Smooth muscle cell (in vitro differentiated cells): ENCODE measurements at regions not wholly inside any gene's neighbourhood (a gene's known extent, or its start where the extent isn't known, plus 50 kb on each side); places are given as distances from the start of the nearest gene placed in this dataset.
A peak's percentile ranks its signal among the peaks of the same experiment; 100 is the strongest.

ENCODE experiments used
- DNase-seq: peaks from one replicate; lab custom pipeline; 2025; ENCODE audit not compliant: unreplicated experiment; lab: John Stamatoyannopoulos, UW
- H2AFZ ChIP-seq: fragments of 200-600 bp; sonication (generic); 2 replicates; pipeline ENCODE4 v1.6.0; 2016; ENCODE audit warnings: antibody characterized with exemption, low read depth, mild to moderate bottlenecking
- H3F3A ChIP-seq: fragments of 200-600 bp; sonication (generic); 2 replicates; pipeline ENCODE4 v1.6.0; 2017; ENCODE audit warnings: antibody characterized with exemption, low read depth
- H3K27ac ChIP-seq: fragments of 200-600 bp; sonication (generic); 2 replicates; pipeline ENCODE4 v1.5.1; 2016; ENCODE audit warnings: low read depth, mild to moderate bottlenecking
- H3K27me3 ChIP-seq: fragments of 200-600 bp; sonication (generic); 2 replicates; pipeline ENCODE4 v1.6.1; 2016; ENCODE audit warnings: low read depth, mild to moderate bottlenecking
- H3K36me3 ChIP-seq: fragments of 200-600 bp; sonication (generic); 2 replicates; pipeline ENCODE4 v1.5.1; 2016; ENCODE audit warnings: low read depth
- H3K4me1 ChIP-seq: fragments of 200-600 bp; sonication (generic); 2 replicates; pipeline ENCODE4 v1.5.1; 2016; ENCODE audit warnings: low read depth
- H3K4me2 ChIP-seq: fragments of 200-600 bp; sonication (generic); 2 replicates; pipeline ENCODE4 v1.6.0; 2016; ENCODE audit warnings: mild to moderate bottlenecking
- H3K4me3 ChIP-seq: fragments of 200-600 bp; sonication (generic); 2 replicates; pipeline ENCODE4 v1.5.1; 2016; ENCODE audit warnings: mild to moderate bottlenecking
- H3K79me2 ChIP-seq: fragments of 200-600 bp; sonication (generic); 2 replicates; pipeline ENCODE4 v1.6.0; 2016; ENCODE audit warnings: low read depth, mild to moderate bottlenecking
- H3K9ac ChIP-seq: fragments of 200-600 bp; sonication (generic); 2 replicates; pipeline ENCODE4 v1.6.0; 2016; ENCODE audit warnings: low read depth
- H3K9me3 ChIP-seq: fragments of 200-600 bp; sonication (generic); replicated peaks from 2 replicates; pipeline ENCODE4 v1.5.1; 2016; ENCODE audit warnings: low read depth
- H4K20me1 ChIP-seq: fragments of 200-600 bp; sonication (generic); 2 replicates; pipeline ENCODE4 v1.6.0; 2016; ENCODE audit warnings: low read depth
- WGBS: methylation state at CpG from one replicate; pipeline ENCODE4 v1.1.7; 2016; ENCODE audit warnings: low lambda C conversion rate; 5-methylcytosine and 5-hydroxymethylcytosine counted together
- TF ChIP-seq, protein P1 (sequence below): fragments of 200-600 bp; sonication (generic); IDR thresholded peaks from 2 replicates; pipeline ENCODE4 v1.5.1; 2017; ENCODE audit warnings: borderline replicate concordance, mild to moderate bottlenecking, antibody characterized with exemption; ENCODE audit not compliant: insufficient read depth, poor library complexity, severe bottlenecking

DNA sequence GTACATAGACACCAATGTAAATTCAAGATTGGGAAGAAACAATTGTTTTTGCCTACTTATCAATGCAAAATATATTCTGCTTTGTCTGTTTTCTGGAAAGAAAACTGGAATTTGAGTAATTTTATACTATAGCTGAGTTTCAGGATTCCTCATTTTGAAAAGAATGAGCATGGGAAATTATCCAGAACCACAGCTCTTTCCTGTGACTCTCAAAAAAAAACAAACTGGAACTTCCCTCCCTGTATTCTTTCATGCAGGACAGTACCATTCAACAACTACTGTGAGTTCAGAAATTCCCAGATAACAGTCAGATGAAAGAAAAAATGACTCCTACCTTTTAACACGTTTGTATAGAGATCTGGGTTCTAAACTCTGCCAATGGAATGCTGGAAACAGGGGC, 372.4 kb downstream of the TGFB2 start:
- TF ChIP-seq, protein P1, sequence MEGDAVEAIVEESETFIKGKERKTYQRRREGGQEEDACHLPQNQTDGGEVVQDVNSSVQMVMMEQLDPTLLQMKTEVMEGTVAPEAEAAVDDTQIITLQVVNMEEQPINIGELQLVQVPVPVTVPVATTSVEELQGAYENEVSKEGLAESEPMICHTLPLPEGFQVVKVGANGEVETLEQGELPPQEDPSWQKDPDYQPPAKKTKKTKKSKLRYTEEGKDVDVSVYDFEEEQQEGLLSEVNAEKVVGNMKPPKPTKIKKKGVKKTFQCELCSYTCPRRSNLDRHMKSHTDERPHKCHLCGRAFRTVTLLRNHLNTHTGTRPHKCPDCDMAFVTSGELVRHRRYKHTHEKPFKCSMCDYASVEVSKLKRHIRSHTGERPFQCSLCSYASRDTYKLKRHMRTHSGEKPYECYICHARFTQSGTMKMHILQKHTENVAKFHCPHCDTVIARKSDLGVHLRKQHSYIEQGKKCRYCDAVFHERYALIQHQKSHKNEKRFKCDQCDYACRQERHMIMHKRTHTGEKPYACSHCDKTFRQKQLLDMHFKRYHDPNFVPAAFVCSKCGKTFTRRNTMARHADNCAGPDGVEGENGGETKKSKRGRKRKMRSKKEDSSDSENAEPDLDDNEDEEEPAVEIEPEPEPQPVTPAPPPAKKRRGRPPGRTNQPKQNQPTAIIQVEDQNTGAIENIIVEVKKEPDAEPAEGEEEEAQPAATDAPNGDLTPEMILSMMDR = no peak
- H3K27me3 ChIP-seq = no peaks in the 10 kb centered on the region
- H3K27ac ChIP-seq = no peak overlapping the region
- no peaks in the 10 kb centered on the region for H3K79me2 ChIP-seq
- no peaks in the 10 kb centered on the region for H3K4me1 ChIP-seq
- 42% methylated on average over 1 of the region's 1 CpG for WGBS
- H3K4me2 ChIP-seq = peak overlapping the region; percentile 41
- H3K36me3 ChIP-seq = no peaks in the 10 kb centered on the region
- H3K4me3 ChIP-seq = no peak overlapping the region
- H3K9me3 ChIP-seq = no peaks in the 10 kb centered on the region
- no peak for DNase-seq
- H3K9ac ChIP-seq = no peak overlapping the region
- H2AFZ ChIP-seq = no peak overlapping the region
- peaks cover 3% of the 10 kb centered on the region for H3F3A ChIP-seq
- no peaks in the 10 kb centered on the region for H4K20me1 ChIP-seq

- no peak for DNase-seq
- Histone ChIP-seq H3K79me2 (no peaks in the 10 kb centered on the region), H4K20me1 (no peaks in the 10 kb centered on the region), H3K4me2 (peak overlapping the region; percentile 15), H3K9ac (no peak overlapping the region), H2AFZ (no peak overlapping the region), H3K27me3 (no peaks in the 10 kb centered on the region), H3K27ac (no peak overlapping the region), H3K4me3 (no peak overlapping the region), H3K36me3 (no peaks in the 10 kb centered on the region), H3F3A (peaks cover 3% of the 10 kb centered on the region), H3K4me1 (no peaks in the 10 kb centered on the region), H3K9me3 (no peaks in the 10 kb centered on the region)
- WGBS = 43% methylated on average over 3 of the region's 3 CpGs
- TF ChIP-seq, protein P1 = no peak
Observed at GRCh38 chr1:218718206-218718605, 373.1 kb downstream of the TGFB2 start.

DNA sequence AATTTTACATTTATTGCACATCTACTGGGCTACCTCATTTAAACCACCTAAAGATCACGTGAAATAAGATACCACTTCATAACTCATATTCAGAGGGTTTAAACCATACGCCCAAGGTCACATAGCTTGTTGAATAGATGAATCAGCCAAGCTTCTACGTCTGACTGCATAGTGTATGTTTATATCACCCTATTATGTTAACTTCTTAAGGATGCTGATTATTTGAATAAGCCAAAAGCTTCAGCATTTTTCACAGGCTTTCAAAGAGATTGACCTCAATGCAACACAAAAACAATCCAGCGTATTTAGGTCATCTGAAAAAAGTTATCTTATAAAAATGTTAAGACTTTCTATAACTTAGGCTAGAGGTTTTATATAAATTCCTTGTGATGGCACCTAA, 373.8 kb downstream of the TGFB2 start:
- Histone ChIP-seq H3K4me3 (no peak overlapping the region), H4K20me1 (no peaks in the 10 kb centered on the region), H3K9me3 (no peaks in the 10 kb centered on the region), H3K4me1 (no peaks in the 10 kb centered on the region), H3K36me3 (no peaks in the 10 kb centered on the region), H3K4me2 (peak overlapping the region; percentile 15), H2AFZ (no peak overlapping the region), H3K79me2 (no peaks in the 10 kb centered on the region), H3K9ac (no peak overlapping the region), H3F3A (peaks cover 3% of the 10 kb centered on the region), H3K27ac (no peak overlapping the region), H3K27me3 (no peaks in the 10 kb centered on the region)
- TF ChIP-seq, protein P1 = no peak
- DNase-seq = no peak
- 66% methylated on average over 4 of the region's 4 CpGs for WGBS

GRCh38 chr1:218728898-218729565, 383.9 kb downstream of the TGFB2 start:
- H4K20me1 ChIP-seq = no peaks in the 10 kb centered on the region
- no peaks in the 10 kb centered on the region for H3K79me2 ChIP-seq
- H3K4me1 ChIP-seq = no peaks in the 10 kb centered on the region

More at GRCh38 chr1:218728898-218729565, 383.9 kb downstream of the TGFB2 start:
- no peak overlapping the region for H3K4me3 ChIP-seq
- H3K4me2 ChIP-seq = no peak overlapping the region
- no peak overlapping the region for H3K9ac ChIP-seq
- no peak for DNase-seq
- H3K27me3 ChIP-seq = no peaks in the 10 kb centered on the region
- H3K36me3 ChIP-seq = no peaks in the 10 kb centered on the region
- H3K27ac ChIP-seq = no peak overlapping the region
- no peaks in the 10 kb centered on the region for H3F3A ChIP-seq
- no peak overlapping the region for H2AFZ ChIP-seq
- 65% methylated on average over 1 of the region's 1 CpG for whole genome bisulfite sequencing
- H3K9me3 ChIP-seq = no peaks in the 10 kb centered on the region
- TF ChIP-seq, protein P1 = no peak
